B cell (primary cell): ENCODE measurements at regions not wholly inside any gene's neighbourhood (a gene's known extent, or its start where the extent isn't known, plus 50 kb on each side); places are given as distances from the start of the nearest gene placed in this dataset.

Source experiments
- ATAC-seq: fragments of 200-7000 bp; cut with Tn5 transposase; one replicate; pipeline ENCODE4 v1.10.0; 2021; ENCODE audit warnings: low read depth, mild to moderate bottlenecking, moderate number of reproducible peaks, moderate library complexity
- CTCF ChIA-PET: fragments of 350-600 bp; sonication (Branson Sonifier 250); formaldehyde crosslinking; loops from one replicate; lab custom pipeline; 2021; ENCODE audit warnings: antibody characterized with exemption, inconsistent platforms; lab: Charles Lee
- POLR2A ChIA-PET: fragments of 350-600 bp; sonication (Branson Sonifier 250); formaldehyde crosslinking; loops from one replicate; lab custom pipeline; 2021; ENCODE audit warnings: antibody characterized with exemption; lab: Charles Lee
- DNase-seq: peaks from one replicate; pipeline ENCODE4 v3.0.0; 2013
- H2AFZ ChIP-seq: 2 replicates; pipeline ENCODE4 v1.6.1; 2012; ENCODE audit warnings: mild to moderate bottlenecking, low read depth, low read length; ENCODE audit not compliant: insufficient read depth, poor library complexity, severe bottlenecking
- H3K27ac ChIP-seq, 2 donors: 1 replicate in 1 of 2; 2 replicates in 1 of 2; pipeline ENCODE4 v1.5.1; 2012 to 2013; ENCODE audit warnings: low read length in 2 of 2, mild to moderate bottlenecking in 2 of 2, moderate library complexity in 1 of 2
- H3K27me3 ChIP-seq, 4 experiments: fragments of 200-600 bp in 1 of 4; sonication (generic) in 1 of 4; replicated peaks in 1 of 4; 1 replicate in 2 of 4; 2 replicates in 2 of 4; pipeline versions ENCODE4 v1.6.1 to v1.7.0; 2013 to 2016; ENCODE audit warnings: low read length in 3 of 4, mild to moderate bottlenecking in 2 of 4, mixed read lengths in 1 of 4, moderate library complexity in 1 of 4; ENCODE audit not compliant: insufficient read depth in 4 of 4, control insufficient read depth in 3 of 4; ENCODE audit errors: control extremely low read depth in 1 of 4
- H3K36me3 ChIP-seq, 2 experiments: replicated peaks in 1 of 2; 1 replicate in 1 of 2; 2 replicates in 1 of 2; pipeline versions ENCODE4 v1.6.1 to v1.7.1; 2013; ENCODE audit warnings: low read length in 1 of 2; ENCODE audit not compliant: insufficient read depth in 2 of 2, control insufficient read depth in 1 of 2; ENCODE audit errors: control extremely low read depth in 1 of 2, extremely low read depth in 1 of 2
- H3K4me1 ChIP-seq, 2 donors: fragments of 200-600 bp in 1 of 2; sonication (generic) in 1 of 2; 1 replicate in 1 of 2; 2 replicates in 1 of 2; pipeline versions ENCODE4 v1.5.1 to v1.6.1; 2013 to 2017; ENCODE audit warnings: low read length in 2 of 2; ENCODE audit not compliant: control insufficient read depth in 2 of 2, insufficient read depth in 2 of 2
- H3K4me2 ChIP-seq: replicated peaks from 2 replicates; pipeline ENCODE3; 2012; ENCODE audit warnings: mild to moderate bottlenecking, low read depth, low read length; ENCODE audit not compliant: poor library complexity, severe bottlenecking
- H3K4me3 ChIP-seq, 5 experiments: fragments of 200-600 bp in 1 of 5; sonication (generic) in 1 of 5; 1 replicate in 3 of 5; 2 replicates in 2 of 5; pipeline versions ENCODE4 v1.5.1 to v1.7.0; 2011 to 2016; ENCODE audit warnings: low read length in 4 of 5, mild to moderate bottlenecking in 4 of 5, low read depth in 2 of 5, control low read depth in 1 of 5, moderate library complexity in 1 of 5; ENCODE audit not compliant: insufficient read depth in 1 of 5; ENCODE audit errors: control extremely low read depth in 1 of 5, extremely low read depth in 1 of 5
- H3K79me2 ChIP-seq: fragments of 200-600 bp; sonication (generic); one replicate; pipeline ENCODE4 v1.6.0; 2016; ENCODE audit warnings: low read length; ENCODE audit not compliant: control insufficient read depth, insufficient read depth
- H3K9ac ChIP-seq: fragments of 200-600 bp; sonication (generic); 2 replicates; pipeline ENCODE4 v1.6.1; 2017; ENCODE audit warnings: mild to moderate bottlenecking, low read length, moderate library complexity
- H3K9me3 ChIP-seq, 3 donors: one replicate each; pipeline versions ENCODE4 v1.6.1 to v1.7.1; 2013; ENCODE audit warnings: low read length in 2 of 3; ENCODE audit not compliant: control insufficient read depth in 2 of 3, insufficient read depth in 1 of 3; ENCODE audit errors: control extremely low read depth in 1 of 3
- H4K20me1 ChIP-seq: 2 replicates; pipeline ENCODE4 v1.6.0; 2012; ENCODE audit warnings: mild to moderate bottlenecking, low read length; ENCODE audit not compliant: insufficient read depth, control insufficient read depth, poor library complexity, severe bottlenecking
- H3K27ac Mint-ChIP-seq: one replicate; pipeline ENCODE4 v1.8.0; 2021; ENCODE audit warnings: mixed read lengths
- H3K27me3 Mint-ChIP-seq: one replicate; pipeline ENCODE4 v1.8.0; 2021; ENCODE audit warnings: mixed read lengths
- H3K4me1 Mint-ChIP-seq: one replicate; pipeline ENCODE4 v1.8.0; 2021; ENCODE audit warnings: mixed read lengths
- H3K4me3 Mint-ChIP-seq: one replicate; pipeline ENCODE4 v1.8.0; 2021; ENCODE audit warnings: mixed read lengths
- H3K9me3 Mint-ChIP-seq: one replicate; pipeline ENCODE4 v1.8.0; 2022; ENCODE audit warnings: mixed read lengths; ENCODE audit not compliant: insufficient read depth
- EZH2 ChIP-seq: IDR thresholded peaks from 2 replicates; pipeline ENCODE4 v1.6.1; 2012; ENCODE audit warnings: borderline replicate concordance, low read depth, mild to moderate bottlenecking, moderate library complexity, low read length; ENCODE audit not compliant: insufficient read depth, poor library complexity, severe bottlenecking
- WGBS: methylation state at CpG from one replicate; pipeline ENCODE4 v1.1.5; 2013; ENCODE audit warnings: missing lambda C conversion rate; ENCODE audit not compliant: insufficient coverage; 5-methylcytosine and 5-hydroxymethylcytosine counted together
- intact Hi-C: fragments of 100-400 bp; cut with micrococcal nuclease; formaldehyde crosslinking; loops from one replicate; pipeline ENCODE4 v1.10.0; 2022
- TF ChIP-seq, protein P1 (sequence below): fragments of 200-600 bp; IDR thresholded peaks from one replicate; pipeline ENCODE4 v1.8.0; 2022; ENCODE audit warnings: antibody characterized with exemption, mild to moderate bottlenecking

DNA sequence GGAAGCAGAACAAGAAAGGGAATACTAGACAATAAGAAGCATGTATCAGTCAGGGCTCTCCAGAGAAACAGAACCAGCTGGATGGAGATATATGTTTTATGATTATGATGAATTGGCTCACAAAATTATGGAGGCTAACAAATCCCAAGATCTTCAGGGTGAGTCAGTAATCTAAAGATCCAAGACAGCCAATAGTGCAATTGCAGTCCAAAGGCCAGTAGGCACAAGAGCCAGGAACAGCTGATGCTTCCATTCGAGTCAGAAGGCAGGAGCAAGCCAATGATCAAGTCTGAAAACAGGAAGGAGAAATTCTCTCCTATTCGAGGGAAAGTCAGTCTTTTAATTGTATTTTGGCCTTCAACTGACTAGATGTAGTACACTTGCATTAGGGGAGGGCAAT, 164.9 kb upstream of the ST8SIA2 start:
- H3K9ac ChIP-seq: no peak overlapping the region
- Mint-ChIP-seq H3K27me3 (peaks cover 5% of the 10 kb centered on the region), H3K4me1 (no peaks in the 10 kb centered on the region), H3K9me3 (peaks cover 4% of the 10 kb centered on the region), H3K4me3 (no peak overlapping the region), H3K27ac (no peak overlapping the region)
- H3K4me1 ChIP-seq: no peaks in the 10 kb centered on the region
- CTCF ChIA-PET: interaction anchor here (1.3 kb wide), 1 partner anchor 130 kb away, joined by 3 read pairs; no protein-coding TSS in a partner anchor
- TF ChIP-seq EZH2: no peak
- TF ChIP-seq, protein P1, sequence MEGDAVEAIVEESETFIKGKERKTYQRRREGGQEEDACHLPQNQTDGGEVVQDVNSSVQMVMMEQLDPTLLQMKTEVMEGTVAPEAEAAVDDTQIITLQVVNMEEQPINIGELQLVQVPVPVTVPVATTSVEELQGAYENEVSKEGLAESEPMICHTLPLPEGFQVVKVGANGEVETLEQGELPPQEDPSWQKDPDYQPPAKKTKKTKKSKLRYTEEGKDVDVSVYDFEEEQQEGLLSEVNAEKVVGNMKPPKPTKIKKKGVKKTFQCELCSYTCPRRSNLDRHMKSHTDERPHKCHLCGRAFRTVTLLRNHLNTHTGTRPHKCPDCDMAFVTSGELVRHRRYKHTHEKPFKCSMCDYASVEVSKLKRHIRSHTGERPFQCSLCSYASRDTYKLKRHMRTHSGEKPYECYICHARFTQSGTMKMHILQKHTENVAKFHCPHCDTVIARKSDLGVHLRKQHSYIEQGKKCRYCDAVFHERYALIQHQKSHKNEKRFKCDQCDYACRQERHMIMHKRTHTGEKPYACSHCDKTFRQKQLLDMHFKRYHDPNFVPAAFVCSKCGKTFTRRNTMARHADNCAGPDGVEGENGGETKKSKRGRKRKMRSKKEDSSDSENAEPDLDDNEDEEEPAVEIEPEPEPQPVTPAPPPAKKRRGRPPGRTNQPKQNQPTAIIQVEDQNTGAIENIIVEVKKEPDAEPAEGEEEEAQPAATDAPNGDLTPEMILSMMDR: no peak
- POLR2A ChIA-PET: no interaction called here
- no peak overlapping the region for H3K4me2 ChIP-seq
- H3K36me3 ChIP-seq: no peaks in the 10 kb centered on the region
- no peaks in the 10 kb centered on the region for H3K27me3 ChIP-seq
- no peak overlapping the region for H2AFZ ChIP-seq
- no peaks in the 10 kb centered on the region for H3K9me3 ChIP-seq
- no peak overlapping the region for H3K27ac ChIP-seq
- ATAC-seq (no peak), DNase-seq (no peak)
- intact Hi-C loops: no loop called here
- no peaks in the 10 kb centered on the region for H4K20me1 ChIP-seq
- no CpG with 5 or more reads among the region's 2 CpGs for WGBS
- no peaks in the 10 kb centered on the region for H3K79me2 ChIP-seq
- no peak overlapping the region for H3K4me3 ChIP-seq

DNA sequence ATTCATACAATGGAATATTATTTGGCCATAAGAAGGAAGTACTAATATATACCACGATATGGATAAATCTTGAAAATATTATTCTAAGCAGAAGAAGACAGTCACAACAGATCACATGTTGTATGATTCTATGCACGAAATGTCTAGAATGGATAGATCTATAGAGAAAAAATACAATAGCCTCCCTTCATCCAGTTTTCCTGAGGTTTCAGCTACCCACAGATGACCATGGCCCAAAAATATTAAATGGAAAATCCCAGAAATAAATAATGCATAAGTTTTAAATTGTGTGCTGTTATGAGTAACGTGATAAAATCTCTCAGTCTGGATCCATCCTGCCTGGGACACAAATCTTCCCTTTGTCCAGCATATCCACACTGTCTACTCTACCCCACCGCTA, 162.2 kb upstream of the ST8SIA2 start:
- H3K4me2 ChIP-seq: no peak overlapping the region
- TF ChIP-seq, protein P1: no peak
- ATAC-seq (no peak), DNase-seq (no peak)
- no peak overlapping the region for H2AFZ ChIP-seq
- Mint-ChIP-seq H3K27ac (no peak overlapping the region), H3K4me3 (no peak overlapping the region), H3K9me3 (peaks cover 3% of the 10 kb centered on the region), H3K27me3 (peaks cover 8% of the 10 kb centered on the region), H3K4me1 (no peaks in the 10 kb centered on the region)
- no peaks in the 10 kb centered on the region for H3K27me3 ChIP-seq
- no peaks in the 10 kb centered on the region for H3K79me2 ChIP-seq
- H3K36me3 ChIP-seq: no peaks in the 10 kb centered on the region
- 100% methylated on average over 1 of the region's 4 CpGs for WGBS
- no peak overlapping the region for H3K9ac ChIP-seq
- no peaks in the 10 kb centered on the region for H3K4me1 ChIP-seq
- POLR2A ChIA-PET: no interaction called here
- no peaks in the 10 kb centered on the region for H4K20me1 ChIP-seq
- H3K27ac ChIP-seq: no peak overlapping the region
- intact Hi-C loops: no loop called here
- H3K4me3 ChIP-seq: no peak overlapping the region
- H3K9me3 ChIP-seq: no peaks in the 10 kb centered on the region
- CTCF ChIA-PET: no interaction called here
